CD14-positive monocyte (primary cell): ENCODE measurements at regions not wholly inside any gene's neighbourhood (a gene's known extent, or its start where the extent isn't known, plus 50 kb on each side); places are given as distances from the start of the nearest gene placed in this dataset.

Experiments
- DNase-seq, 3 donors: peaks; one replicate each; pipeline ENCODE4 v3.0.0-alpha.2; 2011 to 2022
- H2AFZ ChIP-seq: 2 replicates; pipeline ENCODE4 v1.6.0; 2012; ENCODE audit warnings: mild to moderate bottlenecking, low read depth, low read length, inconsistent platforms; ENCODE audit not compliant: insufficient read depth, poor library complexity, severe bottlenecking
- H3K27ac ChIP-seq, 2 donors: 1 replicate in 1 of 2; 2 replicates in 1 of 2; pipeline ENCODE4 v1.5.1; 2012 to 2013; ENCODE audit warnings: low read length in 2 of 2, control low read depth in 1 of 2, inconsistent platforms in 1 of 2, low read depth in 1 of 2, mild to moderate bottlenecking in 1 of 2
- H3K27me3 ChIP-seq, 2 donors: one replicate each; pipeline versions ENCODE4 v1.6.0 to v1.6.1; 2011 to 2013; ENCODE audit warnings: low read length in 2 of 2; ENCODE audit not compliant: control insufficient read depth in 2 of 2, insufficient read depth in 2 of 2
- H3K36me3 ChIP-seq, 2 donors: replicated peaks in 1 of 2; 1 replicate in 1 of 2; 2 replicates in 1 of 2; pipeline versions ENCODE4 v1.5.1 to v1.6.1; 2012 to 2013; ENCODE audit warnings: low read length in 2 of 2, control low read depth in 1 of 2, inconsistent platforms in 1 of 2, mild to moderate bottlenecking in 1 of 2; ENCODE audit not compliant: insufficient read depth in 2 of 2, control insufficient read depth in 1 of 2
- H3K4me1 ChIP-seq, 2 donors: 1 replicate in 1 of 2; 2 replicates in 1 of 2; pipeline versions ENCODE4 v1.5.1 to v1.6.1; 2012 to 2013; ENCODE audit warnings: low read length in 2 of 2, control low read depth in 1 of 2, inconsistent platforms in 1 of 2, mild to moderate bottlenecking in 1 of 2, moderate library complexity in 1 of 2; ENCODE audit not compliant: insufficient read depth in 2 of 2, control insufficient read depth in 1 of 2
- H3K4me2 ChIP-seq: replicated peaks from 2 replicates; pipeline ENCODE3; 2012; ENCODE audit warnings: low read length, moderate library complexity, mild to moderate bottlenecking; ENCODE audit not compliant: poor library complexity, severe bottlenecking; ENCODE audit errors: extremely low read depth
- H3K4me3 ChIP-seq, 3 experiments: fragments of 200-600 bp in 1 of 3; sonication (generic) in 1 of 3; replicated peaks in 1 of 3; 1 replicate in 2 of 3; 2 replicates in 1 of 3; pipeline ENCODE4 v1.5.1; 2011 to 2013; ENCODE audit warnings: low read length in 3 of 3, mild to moderate bottlenecking in 3 of 3, control low read depth in 2 of 3, low read depth in 2 of 3, inconsistent platforms in 1 of 3, moderate library complexity in 1 of 3
- H3K79me2 ChIP-seq: 2 replicates; pipeline ENCODE4 v1.6.0; 2012; ENCODE audit warnings: mild to moderate bottlenecking, control low read depth, inconsistent platforms, low read length, moderate library complexity; ENCODE audit not compliant: insufficient read depth
- H3K9ac ChIP-seq: 2 replicates; pipeline ENCODE4 v1.6.0; 2017; ENCODE audit warnings: low read length, mild to moderate bottlenecking; ENCODE audit not compliant: insufficient read depth, poor library complexity, severe bottlenecking
- H3K9me3 ChIP-seq, 2 donors: replicated peaks in 1 of 2; 1 replicate in 1 of 2; 2 replicates in 1 of 2; pipeline versions ENCODE4 v1.5.1 to v1.6.1; 2012 to 2013; ENCODE audit warnings: low read length in 2 of 2, control low read depth in 1 of 2; ENCODE audit not compliant: control insufficient read depth in 1 of 2, insufficient read depth in 1 of 2
- H4K20me1 ChIP-seq: 2 replicates; pipeline ENCODE4 v1.6.0; 2012; ENCODE audit warnings: mild to moderate bottlenecking, low read length, control low read depth, moderate library complexity; ENCODE audit not compliant: insufficient read depth
- H3K27ac Mint-ChIP-seq, 7 donors: one replicate each; pipeline ENCODE4 v1.8.0; 2020; ENCODE audit warnings: mild to moderate bottlenecking in 7 of 7, mixed read lengths in 7 of 7, moderate library complexity in 6 of 7, inconsistent platforms in 2 of 7
- H3K27me3 Mint-ChIP-seq, 3 donors: one replicate each; pipeline ENCODE4 v1.8.0; 2021 to 2022; ENCODE audit warnings: low read depth in 3 of 3, mild to moderate bottlenecking in 3 of 3, mixed read lengths in 3 of 3, moderate library complexity in 3 of 3, inconsistent platforms in 1 of 3
- H3K36me3 Mint-ChIP-seq, 2 donors: one replicate each; pipeline ENCODE4 v1.8.0; 2020; ENCODE audit warnings: mixed read lengths in 2 of 2, inconsistent platforms in 1 of 2, mild to moderate bottlenecking in 1 of 2
- H3K4me1 Mint-ChIP-seq: one replicate; pipeline ENCODE4 v1.8.0; 2020; ENCODE audit warnings: mild to moderate bottlenecking, mixed read lengths
- H3K4me3 Mint-ChIP-seq, 2 donors: one replicate each; pipeline ENCODE4 v1.8.0; 2020; ENCODE audit warnings: mild to moderate bottlenecking in 2 of 2, mixed read lengths in 2 of 2, moderate library complexity in 1 of 2
- H3K9me3 Mint-ChIP-seq, 7 donors: one replicate each; pipeline ENCODE4 v1.8.0; 2020 to 2022; ENCODE audit warnings: mixed read lengths in 7 of 7, mild to moderate bottlenecking in 6 of 7, moderate library complexity in 6 of 7, inconsistent platforms in 2 of 7
- CTCF ChIP-seq: fragments of 200-600 bp; IDR thresholded peaks from one replicate; pipeline ENCODE4 v1.8.0; 2022; ENCODE audit warnings: antibody characterized with exemption, mild to moderate bottlenecking
- WGBS: methylation state at CpG from one replicate; pipeline ENCODE4 v1.1.5; 2013; ENCODE audit warnings: missing lambda C conversion rate; ENCODE audit not compliant: insufficient coverage; 5-methylcytosine and 5-hydroxymethylcytosine counted together
- intact Hi-C, 2 donors: fragments of 100-400 bp; cut with micrococcal nuclease; formaldehyde crosslinking; loops; one replicate each; pipeline versions ENCODE4 v1.15.0 to v1.15.1; 2023

- H3K4me2 ChIP-seq = no peak overlapping the region
- no peaks in the 10 kb centered on the region for H3K4me1 ChIP-seq
- H3K27me3 ChIP-seq = no peaks in the 10 kb centered on the region
- Mint-ChIP-seq H3K9me3 (peaks cover 0 to 7% (median 4%) of the 10 kb centered on the region in 7 donors), H3K4me3 (no peak overlapping the region), H3K36me3 (no peaks in the 10 kb centered on the region), H3K27ac (no peak overlapping the region), H3K4me1 (peaks cover 2% of the 10 kb centered on the region), H3K27me3 (peaks cover 0 to 3% (median 0%) of the 10 kb centered on the region in 3 donors)
- H3K79me2 ChIP-seq = no peaks in the 10 kb centered on the region
- no peak overlapping the region for H3K9ac ChIP-seq
- H4K20me1 ChIP-seq = no peaks in the 10 kb centered on the region
- no peak overlapping the region for H2AFZ ChIP-seq
- H3K36me3 ChIP-seq = no peaks in the 10 kb centered on the region
- 90% methylated on average over 2 of the region's 6 CpGs for WGBS
- no peak for TF ChIP-seq CTCF
- no peaks in the 10 kb centered on the region for H3K9me3 ChIP-seq
- DNase-seq = no peak
- intact Hi-C loops = no loop called here
- no peak overlapping the region for H3K4me3 ChIP-seq
- H3K27ac ChIP-seq = no peak overlapping the region
Observed at GRCh38 chr4:83885256-83886182, 349.6 kb downstream of the GPAT3 start.

- Histone ChIP-seq H3K9ac (no peak overlapping the region), H3K4me1 (no peaks in the 10 kb centered on the region), H3K9me3 (no peaks in the 10 kb centered on the region), H3K4me2 (no peak overlapping the region), H3K4me3 (no peak overlapping the region), H3K27ac (no peak overlapping the region), H3K79me2 (no peaks in the 10 kb centered on the region), H4K20me1 (no peaks in the 10 kb centered on the region), H3K27me3 (no peaks in the 10 kb centered on the region), H2AFZ (no peak overlapping the region), H3K36me3 (no peaks in the 10 kb centered on the region)
- H3K4me3 Mint-ChIP-seq = no peak overlapping the region
- H3K4me1 Mint-ChIP-seq = no peaks in the 10 kb centered on the region
- H3K27ac Mint-ChIP-seq = no peak overlapping the region
- TF ChIP-seq CTCF = no peak
- peaks cover 0 to 7% (median 2%) of the 10 kb centered on the region in 3 donors for H3K27me3 Mint-ChIP-seq
- intact Hi-C loops = no loop called here
- H3K36me3 Mint-ChIP-seq = no peaks in the 10 kb centered on the region
- no CpG with 5 or more reads among the region's 1 CpG for WGBS
- H3K9me3 Mint-ChIP-seq = no peaks in the 10 kb centered on the region
- DNase-seq = no peak
Observed at GRCh38 chr4:83876047-83876446, 340.1 kb downstream of the GPAT3 start.
